ENCODE measurements at regions not wholly inside any gene's neighbourhood (a gene's known extent, or its start where the extent isn't known, plus 50 kb on each side); places are given as distances from the start of the nearest gene placed in this dataset.
"Not testable (repeated sequence)": the region's sequence is repeated elsewhere in the genome, so short reads cannot be mapped to it uniquely, and the experiment has no call there.

DNA sequence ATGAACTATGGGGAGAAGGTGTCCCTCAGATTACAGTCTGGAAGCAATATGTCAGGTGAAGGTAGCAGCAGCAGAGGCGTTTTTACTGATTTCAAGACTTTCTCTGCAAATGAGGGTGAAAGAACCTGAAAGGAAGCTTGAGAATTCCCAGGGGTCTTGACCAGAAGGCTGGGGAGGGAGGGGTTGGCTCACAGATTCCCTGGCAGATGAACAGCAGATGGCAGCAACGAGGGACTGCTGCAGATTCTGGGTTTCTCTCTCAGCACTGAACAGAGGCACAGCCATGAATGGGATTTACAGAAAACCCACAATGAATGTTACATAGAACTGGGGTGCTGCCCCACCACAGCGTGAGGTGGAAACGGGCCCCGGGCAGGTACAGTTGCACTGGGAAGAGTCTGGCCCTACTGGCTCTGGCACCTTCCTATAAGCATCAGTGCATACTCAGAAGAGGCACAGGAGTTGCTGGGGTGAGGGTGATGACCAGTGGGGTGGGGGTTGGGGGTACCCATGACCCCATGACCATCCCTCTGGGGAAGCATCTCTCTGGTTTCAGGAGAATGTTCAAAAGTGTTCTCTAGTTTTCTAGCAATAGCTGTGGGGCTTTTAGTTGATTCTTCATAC is 317.8 kb downstream of the SH2D4B start:
- DNase-seq (ENCODE audit: low read depth) = peak; percentile 61

DNA sequence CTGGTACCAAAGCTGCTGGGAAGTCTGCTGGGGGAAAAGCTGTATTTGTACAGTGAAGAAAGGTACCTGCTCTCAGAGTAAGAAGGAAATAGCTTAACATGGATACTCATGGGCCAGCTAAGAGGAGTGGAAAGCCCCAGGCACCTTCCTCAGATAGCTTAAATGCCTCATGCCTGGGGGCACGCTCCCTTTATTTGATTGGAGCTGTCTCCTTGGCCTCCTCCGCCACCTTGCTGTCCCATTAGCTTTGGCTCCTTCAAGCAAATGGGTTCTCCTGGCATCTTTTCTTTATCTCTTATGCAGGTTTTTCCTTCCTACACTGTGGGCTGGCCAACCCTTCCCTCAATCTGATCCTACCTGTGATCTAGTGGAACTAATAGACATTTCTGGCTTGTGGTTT is 318.5 kb downstream of the SH2D4B start:
- no peak for DNase-seq (ENCODE audit: low read depth)
- TF ChIP-seq, protein P1, sequence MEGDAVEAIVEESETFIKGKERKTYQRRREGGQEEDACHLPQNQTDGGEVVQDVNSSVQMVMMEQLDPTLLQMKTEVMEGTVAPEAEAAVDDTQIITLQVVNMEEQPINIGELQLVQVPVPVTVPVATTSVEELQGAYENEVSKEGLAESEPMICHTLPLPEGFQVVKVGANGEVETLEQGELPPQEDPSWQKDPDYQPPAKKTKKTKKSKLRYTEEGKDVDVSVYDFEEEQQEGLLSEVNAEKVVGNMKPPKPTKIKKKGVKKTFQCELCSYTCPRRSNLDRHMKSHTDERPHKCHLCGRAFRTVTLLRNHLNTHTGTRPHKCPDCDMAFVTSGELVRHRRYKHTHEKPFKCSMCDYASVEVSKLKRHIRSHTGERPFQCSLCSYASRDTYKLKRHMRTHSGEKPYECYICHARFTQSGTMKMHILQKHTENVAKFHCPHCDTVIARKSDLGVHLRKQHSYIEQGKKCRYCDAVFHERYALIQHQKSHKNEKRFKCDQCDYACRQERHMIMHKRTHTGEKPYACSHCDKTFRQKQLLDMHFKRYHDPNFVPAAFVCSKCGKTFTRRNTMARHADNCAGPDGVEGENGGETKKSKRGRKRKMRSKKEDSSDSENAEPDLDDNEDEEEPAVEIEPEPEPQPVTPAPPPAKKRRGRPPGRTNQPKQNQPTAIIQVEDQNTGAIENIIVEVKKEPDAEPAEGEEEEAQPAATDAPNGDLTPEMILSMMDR (IDR thresholded peaks at IDR 0.05; ENCODE audit: low read depth, low read length) = no peak
- TF ChIP-seq POLR2A (IDR thresholded peaks at IDR 0.05; ENCODE audit: extremely low read depth, insufficient read length) (no peak), MYC (IDR thresholded peaks at IDR 0.05; ENCODE audit: low read depth, low read length) (no peak)
- TF ChIP-seq, protein P2, sequence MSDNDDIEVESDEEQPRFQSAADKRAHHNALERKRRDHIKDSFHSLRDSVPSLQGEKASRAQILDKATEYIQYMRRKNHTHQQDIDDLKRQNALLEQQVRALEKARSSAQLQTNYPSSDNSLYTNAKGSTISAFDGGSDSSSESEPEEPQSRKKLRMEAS (IDR thresholded peaks at IDR 0.05; ENCODE audit: low read depth, low read length) = no peak

More for the DNA sequence above, 317.8 kb downstream of the SH2D4B start:
- no peak for TF ChIP-seq MYC (IDR thresholded peaks at IDR 0.05; ENCODE audit: low read depth, low read length)
- TF ChIP-seq, protein P1 (IDR thresholded peaks at IDR 0.05; ENCODE audit: low read depth, low read length) = peak; percentile 56
- TF ChIP-seq, protein P2 (IDR thresholded peaks at IDR 0.05; ENCODE audit: low read depth, low read length) = no peak
- no peak overlapping the region for H3K4me3 ChIP-seq (ENCODE audit: low read depth, low read length)

DNA sequence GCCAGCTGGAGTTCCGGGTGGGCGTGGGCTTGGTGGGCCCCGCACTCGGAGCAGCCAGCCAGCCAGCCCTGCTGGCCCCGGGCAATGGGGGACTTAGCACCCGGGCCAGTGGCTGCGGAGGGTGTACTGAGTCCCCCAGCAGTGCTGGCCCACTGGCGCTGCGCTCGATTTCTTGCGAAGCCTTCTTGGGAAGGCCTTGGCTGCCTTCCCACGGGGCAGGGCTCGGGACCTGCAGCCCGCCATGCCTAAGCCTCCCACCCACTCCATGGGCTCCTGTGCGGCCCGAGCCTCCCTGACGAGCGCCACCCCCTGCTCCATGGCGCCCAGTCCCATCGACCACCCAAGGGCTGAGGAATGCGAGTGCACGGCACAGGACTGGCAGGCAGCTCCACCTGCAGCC is 321.6 kb downstream of the SH2D4B start:
- not testable (repeated sequence) for DNase-seq (ENCODE audit: low read depth); H3K4me3 ChIP-seq (ENCODE audit: low read depth, low read length)

More for the DNA sequence above, 318.5 kb downstream of the SH2D4B start:
- H3K4me3 ChIP-seq (ENCODE audit: low read depth, low read length) = no peak overlapping the region

DNA sequence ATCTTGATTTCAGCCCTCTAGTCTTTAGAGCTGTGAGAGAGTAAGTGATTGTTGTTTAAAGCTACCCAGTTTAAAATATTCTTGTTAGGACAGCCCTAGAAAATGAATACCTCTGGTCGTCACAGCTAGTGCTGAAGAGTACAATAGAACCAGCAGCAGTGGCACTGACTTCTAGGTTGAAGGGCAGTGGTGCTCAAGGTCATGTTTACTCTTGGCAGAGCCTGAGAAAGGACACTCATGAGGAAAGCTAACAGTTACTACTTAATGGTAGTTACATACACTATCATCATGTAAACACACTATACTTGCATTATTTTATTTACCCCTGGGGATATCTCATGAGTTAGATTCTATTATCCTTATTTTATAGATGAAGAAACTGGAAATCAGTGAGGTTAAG is 323.0 kb downstream of the SH2D4B start:
- TF ChIP-seq, protein P2 (IDR thresholded peaks at IDR 0.05; ENCODE audit: low read depth, low read length) = no peak
- TF ChIP-seq, protein P1 (IDR thresholded peaks at IDR 0.05; ENCODE audit: low read depth, low read length) = no peak
- TF ChIP-seq POLR2A (IDR thresholded peaks at IDR 0.05; ENCODE audit: extremely low read depth, insufficient read length) (no peak), MYC (IDR thresholded peaks at IDR 0.05; ENCODE audit: low read depth, low read length) (no peak)
- no peak for DNase-seq (ENCODE audit: low read depth)
- no peak overlapping the region for H3K4me3 ChIP-seq (ENCODE audit: low read depth, low read length)

DNA sequence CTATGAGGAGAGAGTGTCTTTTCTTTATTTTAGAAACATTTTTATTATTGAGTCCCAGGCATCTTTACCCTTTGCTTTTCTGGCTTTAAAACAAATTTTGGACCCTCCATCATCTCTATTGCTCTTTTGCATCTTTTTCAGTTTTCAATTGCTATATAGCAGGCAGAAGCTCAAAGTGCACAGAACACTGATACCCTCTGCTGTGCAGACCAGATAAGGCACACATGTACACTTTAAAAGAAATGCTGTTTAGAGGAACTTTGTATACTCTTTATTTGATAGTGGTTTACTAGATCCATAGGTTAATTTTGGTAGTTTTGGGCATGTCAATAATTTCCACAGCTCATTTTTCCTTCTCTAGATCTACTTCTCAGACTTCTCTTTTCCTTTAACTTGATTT is 324.2 kb downstream of the SH2D4B start:
- TF ChIP-seq, protein P1 (IDR thresholded peaks at IDR 0.05; ENCODE audit: low read depth, low read length) = no peak
- TF ChIP-seq, protein P2 (IDR thresholded peaks at IDR 0.05; ENCODE audit: low read depth, low read length) = no peak
- TF ChIP-seq POLR2A (IDR thresholded peaks at IDR 0.05; ENCODE audit: extremely low read depth, insufficient read length) = no peak
- TF ChIP-seq MYC (IDR thresholded peaks at IDR 0.05; ENCODE audit: low read depth, low read length) = no peak
- DNase-seq (ENCODE audit: low read depth) = no peak

DNA sequence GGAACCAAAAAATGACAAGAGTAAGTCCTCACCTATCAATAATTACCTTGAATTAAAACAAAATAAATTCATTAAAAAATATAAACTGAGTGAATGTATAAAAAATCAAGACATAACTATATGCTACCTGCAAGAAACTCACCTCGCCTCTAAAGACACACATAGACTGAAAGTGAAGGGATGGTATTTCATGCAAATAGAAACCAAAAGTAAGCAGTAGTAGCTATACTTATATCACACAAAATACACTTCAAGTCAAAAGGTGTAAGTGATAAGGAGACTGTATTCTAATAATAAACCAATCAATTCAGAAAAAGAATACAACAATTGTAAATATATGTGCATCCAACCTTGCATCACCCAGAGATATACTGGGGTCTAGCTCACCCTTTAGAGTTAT is 332.6 kb downstream of the SH2D4B start:
- no peak overlapping the region for H3K4me3 ChIP-seq (ENCODE audit: low read depth, low read length)
- TF ChIP-seq MYC (IDR thresholded peaks at IDR 0.05; ENCODE audit: low read depth, low read length) = no peak
- no peak for TF ChIP-seq POLR2A (IDR thresholded peaks at IDR 0.05; ENCODE audit: extremely low read depth, insufficient read length)
- TF ChIP-seq, protein P2 (IDR thresholded peaks at IDR 0.05; ENCODE audit: low read depth, low read length) = no peak
- TF ChIP-seq, protein P1 (IDR thresholded peaks at IDR 0.05; ENCODE audit: low read depth, low read length) = no peak
- no peak for DNase-seq (ENCODE audit: low read depth)

More for the DNA sequence above, 324.2 kb downstream of the SH2D4B start:
- H3K4me3 ChIP-seq (ENCODE audit: low read depth, low read length) = no peak overlapping the region
